Retinal pigment epithelial cell (primary cell): ENCODE measurements at regions not wholly inside any gene's neighbourhood (a gene's known extent, or its start where the extent isn't known, plus 50 kb on each side); places are given as distances from the start of the nearest gene placed in this dataset.

Source experiments
- DNase-seq: peaks from one replicate; pipeline ENCODE4 v3.0.0-alpha.2; 2010; ENCODE audit warnings: low read depth
- H3K4me3 ChIP-seq: 2 replicates; pipeline ENCODE4 v1.5.1; 2011; ENCODE audit warnings: mild to moderate bottlenecking, low read length, control low read depth, moderate library complexity
- TF ChIP-seq, protein P1 (sequence below): conservative IDR thresholded peaks from 2 replicates; pipeline ENCODE4 v1.5.1; 2011; ENCODE audit warnings: low read depth, low read length, control low read depth, inconsistent platforms

DNA sequence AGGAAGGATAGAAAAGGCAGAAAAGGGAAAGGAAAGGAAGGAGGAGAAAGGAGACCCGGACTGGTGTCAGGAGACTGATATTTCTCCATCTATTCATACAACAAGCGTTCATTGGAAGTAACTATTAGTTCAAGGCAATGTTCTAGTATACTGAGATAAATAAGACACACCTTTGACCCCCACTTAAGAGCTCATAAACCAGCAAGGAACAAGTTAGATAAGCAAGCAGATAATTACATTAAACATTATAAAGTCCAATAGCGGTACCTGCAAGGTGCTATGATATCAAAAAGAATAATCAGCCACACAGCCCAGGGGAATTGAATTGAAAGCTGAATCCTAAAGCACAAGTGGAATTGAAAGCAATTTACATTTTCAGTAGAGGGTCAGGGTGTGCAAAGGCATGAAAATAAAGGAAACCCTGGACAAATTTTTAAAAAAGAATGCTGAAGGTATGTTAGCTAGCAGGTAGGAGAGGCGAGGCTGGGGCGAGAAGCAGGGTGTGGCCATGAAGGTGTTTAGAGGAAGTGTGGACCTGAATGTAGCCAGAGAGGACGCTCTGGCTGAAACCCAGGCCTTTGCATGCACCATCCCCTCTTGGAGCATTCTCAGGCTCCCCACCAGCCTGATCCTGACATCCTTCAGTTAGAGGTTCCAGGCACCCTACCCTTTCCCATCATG lies 200.0 kb downstream of the SETD4 start:
- TF ChIP-seq, protein P1, sequence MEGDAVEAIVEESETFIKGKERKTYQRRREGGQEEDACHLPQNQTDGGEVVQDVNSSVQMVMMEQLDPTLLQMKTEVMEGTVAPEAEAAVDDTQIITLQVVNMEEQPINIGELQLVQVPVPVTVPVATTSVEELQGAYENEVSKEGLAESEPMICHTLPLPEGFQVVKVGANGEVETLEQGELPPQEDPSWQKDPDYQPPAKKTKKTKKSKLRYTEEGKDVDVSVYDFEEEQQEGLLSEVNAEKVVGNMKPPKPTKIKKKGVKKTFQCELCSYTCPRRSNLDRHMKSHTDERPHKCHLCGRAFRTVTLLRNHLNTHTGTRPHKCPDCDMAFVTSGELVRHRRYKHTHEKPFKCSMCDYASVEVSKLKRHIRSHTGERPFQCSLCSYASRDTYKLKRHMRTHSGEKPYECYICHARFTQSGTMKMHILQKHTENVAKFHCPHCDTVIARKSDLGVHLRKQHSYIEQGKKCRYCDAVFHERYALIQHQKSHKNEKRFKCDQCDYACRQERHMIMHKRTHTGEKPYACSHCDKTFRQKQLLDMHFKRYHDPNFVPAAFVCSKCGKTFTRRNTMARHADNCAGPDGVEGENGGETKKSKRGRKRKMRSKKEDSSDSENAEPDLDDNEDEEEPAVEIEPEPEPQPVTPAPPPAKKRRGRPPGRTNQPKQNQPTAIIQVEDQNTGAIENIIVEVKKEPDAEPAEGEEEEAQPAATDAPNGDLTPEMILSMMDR = no peak
- DNase-seq = no peak
- H3K4me3 ChIP-seq = no peak overlapping the region

GRCh38 chr21:35859677-35860076 lies 200.6 kb downstream of the SETD4 start:
- TF ChIP-seq, protein P1 = no peak
- no peak overlapping the region for H3K4me3 ChIP-seq
- no peak for DNase-seq

- no peak for DNase-seq
- TF ChIP-seq, protein P1 = no peak
- H3K4me3 ChIP-seq = no peak overlapping the region
These were observed 203.2 kb downstream of the SETD4 start for GRCh38 chr21:35857095-35857494.

GRCh38 chr21:35855484-35855883 lies 204.8 kb downstream of the SETD4 start:
- DNase-seq = no peak
- no peak overlapping the region for H3K4me3 ChIP-seq
- TF ChIP-seq, protein P1 = no peak

GRCh38 chr21:35854281-35854680 lies 206.0 kb downstream of the SETD4 start:
- no peak for DNase-seq
- no peak overlapping the region for H3K4me3 ChIP-seq
- TF ChIP-seq, protein P1 = no peak

GRCh38 chr21:35853321-35854239 lies 206.7 kb downstream of the SETD4 start:
- TF ChIP-seq, protein P1 = no peak
- no peak for DNase-seq
- no peak overlapping the region for H3K4me3 ChIP-seq
